HL-60 (cell line): ENCODE measurements at regions not wholly inside any gene's neighbourhood (a gene's known extent, or its start where the extent isn't known, plus 50 kb on each side); places are given as distances from the start of the nearest gene placed in this dataset.

ENCODE experiments used
- CTCF ChIP-seq: IDR thresholded peaks from one replicate; pipeline ENCODE4 v1.5.1; 2011; ENCODE audit warnings: low read length, control low read depth, inconsistent platforms; ENCODE audit not compliant: insufficient read depth
- GABPA ChIP-seq: IDR thresholded peaks from 2 replicates; pipeline ENCODE4 v1.6.1; 2012; ENCODE audit warnings: low read depth
- POLR2AphosphoS5 ChIP-seq: IDR thresholded peaks from 2 replicates; pipeline ENCODE4 v1.6.1; 2012; ENCODE audit warnings: low read depth

- TF ChIP-seq CTCF (no peak), GABPA (no peak), POLR2AphosphoS5 (no peak)
Measured at GRCh38 chr20:1711266-1711665, 53.7 kb upstream of the SIRPG start.
